Loucy (cell line): ENCODE measurements at regions not wholly inside any gene's neighbourhood (a gene's known extent, or its start where the extent isn't known, plus 50 kb on each side); places are given as distances from the start of the nearest gene placed in this dataset.

Experiments used
- EZH2phosphoT487 ChIP-seq: fragments of 200-600 bp; IDR thresholded peaks from 2 replicates; pipeline ENCODE4 v1.6.1; 2018; ENCODE audit warnings: antibody characterized with exemption, mild to moderate bottlenecking, moderate library complexity, borderline replicate concordance
- TF ChIP-seq, protein P1 (sequence below): fragments of 200-600 bp; sonication (generic); conservative IDR thresholded peaks from 2 replicates; pipeline ENCODE4 v1.5.1; 2014; ENCODE audit warnings: mild to moderate bottlenecking, antibody characterized with exemption, low read length

GRCh38 chr11:24390762-24391161 lies 106.1 kb upstream of the LUZP2 start:
- TF ChIP-seq, protein P1, sequence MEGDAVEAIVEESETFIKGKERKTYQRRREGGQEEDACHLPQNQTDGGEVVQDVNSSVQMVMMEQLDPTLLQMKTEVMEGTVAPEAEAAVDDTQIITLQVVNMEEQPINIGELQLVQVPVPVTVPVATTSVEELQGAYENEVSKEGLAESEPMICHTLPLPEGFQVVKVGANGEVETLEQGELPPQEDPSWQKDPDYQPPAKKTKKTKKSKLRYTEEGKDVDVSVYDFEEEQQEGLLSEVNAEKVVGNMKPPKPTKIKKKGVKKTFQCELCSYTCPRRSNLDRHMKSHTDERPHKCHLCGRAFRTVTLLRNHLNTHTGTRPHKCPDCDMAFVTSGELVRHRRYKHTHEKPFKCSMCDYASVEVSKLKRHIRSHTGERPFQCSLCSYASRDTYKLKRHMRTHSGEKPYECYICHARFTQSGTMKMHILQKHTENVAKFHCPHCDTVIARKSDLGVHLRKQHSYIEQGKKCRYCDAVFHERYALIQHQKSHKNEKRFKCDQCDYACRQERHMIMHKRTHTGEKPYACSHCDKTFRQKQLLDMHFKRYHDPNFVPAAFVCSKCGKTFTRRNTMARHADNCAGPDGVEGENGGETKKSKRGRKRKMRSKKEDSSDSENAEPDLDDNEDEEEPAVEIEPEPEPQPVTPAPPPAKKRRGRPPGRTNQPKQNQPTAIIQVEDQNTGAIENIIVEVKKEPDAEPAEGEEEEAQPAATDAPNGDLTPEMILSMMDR, result no peak
- no peak for TF ChIP-seq EZH2phosphoT487
